GM18867 (cell line): ENCODE measurements at regions not wholly inside any gene's neighbourhood (a gene's known extent, or its start where the extent isn't known, plus 50 kb on each side); places are given as distances from the start of the nearest gene placed in this dataset.
"Not testable (repeated sequence)": the region's sequence is repeated elsewhere in the genome, so short reads cannot be mapped to it uniquely, and the experiment has no call there.

Experiments used
- ATAC-seq: cut with Tn5 transposase; IDR thresholded peaks from one replicate; pipeline ENCODE4 v1.9.1; 2021; ENCODE audit warnings: mild to moderate bottlenecking, moderate library complexity; ENCODE audit not compliant: unreplicated experiment

DNA sequence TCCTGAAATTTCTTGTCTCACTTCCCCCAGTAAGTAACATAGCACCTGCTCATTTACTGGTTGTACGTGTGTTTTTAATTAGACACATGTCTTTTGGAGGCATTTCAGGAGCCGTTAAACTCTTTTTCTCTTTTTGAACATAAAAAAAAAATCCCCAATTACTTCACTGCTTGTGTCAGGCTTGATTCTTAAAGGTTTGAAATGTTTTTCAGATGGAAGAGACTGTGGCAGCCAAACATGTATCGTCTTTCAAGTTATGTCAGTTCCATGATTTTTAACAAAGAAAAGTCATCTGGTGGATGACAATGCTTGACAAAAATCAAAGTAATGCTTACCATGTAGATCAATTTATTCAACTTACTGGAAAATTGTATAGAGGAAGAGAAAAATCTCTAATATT lies 585.8 kb downstream of the GATA3 start:
- ATAC-seq = no peak

DNA sequence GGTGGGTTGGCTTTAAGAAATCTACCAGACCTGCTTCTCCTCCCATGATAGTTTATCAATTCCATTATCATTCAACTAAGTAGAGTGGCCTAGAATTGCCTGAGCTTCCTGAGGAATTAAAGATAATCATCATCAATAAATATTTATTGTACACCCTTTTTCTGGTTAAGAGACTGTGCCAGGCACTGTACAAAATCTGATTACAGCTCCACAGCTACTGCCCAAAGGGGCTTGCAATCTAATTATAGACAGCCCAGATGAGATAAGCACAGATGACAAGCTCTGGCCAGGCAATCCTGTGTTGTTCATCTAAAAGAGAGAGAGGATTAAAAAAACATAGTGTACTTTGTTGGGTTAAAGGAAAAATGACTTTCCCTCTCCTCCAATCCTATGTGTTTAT lies 586.4 kb downstream of the GATA3 start:
- ATAC-seq = no peak

DNA sequence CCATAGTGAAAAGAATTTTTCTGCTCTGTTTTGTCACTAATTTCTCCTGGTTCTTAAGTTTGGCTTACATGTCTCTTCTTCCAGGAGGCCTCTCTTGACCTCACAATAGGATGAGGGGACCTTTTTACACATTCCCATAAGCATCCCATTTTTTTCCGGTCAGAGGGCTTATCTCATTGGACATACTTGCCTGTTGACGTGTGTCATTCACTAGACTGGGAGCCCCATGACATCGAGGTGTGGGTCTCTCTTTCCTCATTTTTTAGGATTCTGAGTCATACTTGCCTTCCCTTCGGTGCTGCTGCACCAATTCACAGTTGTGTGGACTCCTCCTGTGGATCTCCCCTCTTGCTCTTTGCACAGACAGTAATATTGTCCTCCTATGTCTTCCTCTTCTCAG lies 601.8 kb downstream of the GATA3 start:
- ATAC-seq = no peak

DNA sequence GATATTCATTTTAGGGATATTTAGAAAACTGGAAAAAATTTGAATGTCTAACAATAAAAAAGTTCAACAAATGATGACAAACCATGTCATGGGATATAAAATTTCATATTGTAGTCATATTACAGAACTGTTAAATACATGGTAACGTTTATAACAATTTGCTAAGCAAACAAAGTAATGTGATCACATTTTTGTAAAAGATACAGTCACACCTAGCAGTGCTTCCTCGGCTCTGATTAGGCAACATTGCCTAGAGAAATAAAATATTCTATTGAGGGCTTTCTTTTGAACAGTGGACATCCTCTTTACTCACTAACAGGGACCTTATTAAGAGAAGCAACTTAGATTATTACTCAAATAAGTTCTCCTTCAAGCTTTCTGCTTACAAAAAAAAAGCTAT lies 605.5 kb downstream of the GATA3 start:
- no peak for ATAC-seq

DNA sequence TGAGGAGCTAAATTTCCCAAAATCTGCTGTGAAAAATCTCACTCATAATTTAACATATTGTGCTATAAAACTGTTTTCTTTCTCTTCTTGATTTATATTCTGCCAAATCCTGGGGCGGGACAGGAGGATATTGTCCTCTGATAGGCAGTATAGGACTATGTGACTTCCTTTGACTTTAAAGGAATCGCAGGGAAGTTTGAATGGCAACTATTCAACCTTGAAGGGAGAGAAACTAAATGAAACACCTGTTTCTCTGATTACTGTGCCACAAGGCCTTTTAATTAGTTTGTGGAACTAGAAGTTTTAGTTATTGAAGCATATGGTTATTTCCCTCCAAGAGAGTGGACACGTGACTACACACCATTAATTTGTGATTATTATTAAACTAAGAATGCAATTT lies 607.4 kb downstream of the GATA3 start:
- no peak for ATAC-seq

DNA sequence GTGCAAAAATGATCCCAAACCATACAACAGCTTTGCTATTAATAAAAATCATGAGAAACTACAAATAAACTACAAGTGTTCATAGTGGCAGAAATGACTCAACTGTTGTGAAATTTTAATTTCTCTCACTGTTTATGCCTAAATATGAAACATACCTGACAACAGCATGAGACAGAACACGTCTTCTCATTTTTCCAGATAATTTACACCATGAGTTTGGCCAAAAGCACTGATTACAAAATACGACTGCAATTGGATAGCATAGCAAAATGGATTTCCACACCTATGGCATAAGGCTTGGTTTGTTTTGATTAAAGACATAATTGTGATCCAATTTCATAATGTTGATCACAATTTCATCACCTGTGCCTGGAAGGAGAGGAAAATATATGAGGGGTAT lies 608.6 kb downstream of the GATA3 start:
- ATAC-seq = no peak

DNA sequence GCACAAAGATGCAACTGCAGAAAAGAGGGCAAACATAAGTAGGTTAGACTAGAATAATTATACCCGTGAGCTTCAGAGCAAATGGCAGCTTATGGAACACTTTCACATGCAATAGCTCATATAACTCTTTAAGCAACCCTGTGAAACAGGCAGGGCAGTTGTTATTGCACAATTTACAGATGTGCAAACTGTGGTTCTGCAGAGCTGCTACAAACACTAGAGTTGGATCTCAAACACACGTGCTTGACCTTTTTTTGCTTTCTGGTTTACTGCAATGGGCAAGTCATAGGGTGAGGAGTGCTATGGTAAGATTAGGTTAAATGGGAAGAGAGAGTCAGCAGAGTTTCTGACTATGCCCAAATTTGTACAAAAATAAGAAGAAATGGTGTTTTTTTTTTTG lies 610.8 kb downstream of the GATA3 start:
- ATAC-seq = no peak

DNA sequence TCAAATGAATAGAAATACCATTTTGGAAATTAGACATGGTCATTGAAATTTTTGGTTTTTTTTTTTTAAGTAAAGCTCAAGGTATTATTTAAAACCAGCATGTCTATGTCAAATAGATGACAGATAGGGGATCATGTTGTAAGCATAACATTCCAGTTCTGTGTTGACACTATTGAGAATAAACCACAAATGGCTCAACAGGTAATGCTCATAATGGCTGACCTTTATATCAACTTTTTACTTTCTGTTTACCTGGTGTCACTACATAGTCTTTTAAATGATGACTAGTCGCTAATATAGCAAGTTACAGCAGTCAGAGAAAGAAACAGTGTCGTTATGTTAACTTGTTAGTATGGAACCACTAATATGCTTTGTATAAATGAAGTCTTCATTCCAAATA lies 616.0 kb downstream of the GATA3 start:
- ATAC-seq = no peak

DNA sequence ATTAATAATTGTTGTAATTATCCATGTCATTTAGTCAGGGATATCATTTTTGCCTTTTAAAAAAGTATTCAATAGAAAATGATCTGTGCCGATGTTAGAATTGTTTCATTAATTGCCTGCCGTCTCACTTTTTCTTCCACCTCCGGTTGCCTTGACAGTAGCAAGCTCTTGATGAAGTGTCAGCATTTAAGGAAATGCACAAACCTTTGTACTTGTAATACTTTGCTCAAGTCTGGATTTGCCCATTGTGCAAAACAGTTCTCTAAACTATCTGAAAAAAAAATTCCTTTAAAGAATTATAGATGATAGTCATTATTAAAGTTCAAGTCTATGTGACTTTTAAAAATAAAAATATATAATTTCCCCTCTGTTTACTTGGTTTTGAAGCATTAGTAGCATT lies 619.7 kb downstream of the GATA3 start:
- ATAC-seq = no peak

DNA sequence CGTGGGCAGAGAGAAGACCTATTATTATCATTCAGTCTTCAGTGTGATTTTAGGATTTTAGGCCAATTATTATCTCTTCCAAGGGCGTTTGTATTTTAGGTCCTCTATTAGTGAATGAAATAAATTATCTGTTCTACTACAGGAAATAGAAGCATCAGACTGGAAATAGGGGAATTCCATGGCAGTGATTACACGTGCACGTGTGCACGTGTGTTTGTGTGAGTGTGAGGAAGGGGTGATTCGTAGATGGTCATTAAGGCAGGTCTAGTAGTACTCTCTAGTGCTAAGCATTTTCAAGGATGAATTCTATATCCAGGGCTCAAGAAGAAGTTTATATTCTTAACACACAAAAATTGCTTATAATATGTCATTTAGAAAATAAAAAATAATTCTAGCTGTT lies 623.2 kb downstream of the GATA3 start:
- no peak for ATAC-seq

DNA sequence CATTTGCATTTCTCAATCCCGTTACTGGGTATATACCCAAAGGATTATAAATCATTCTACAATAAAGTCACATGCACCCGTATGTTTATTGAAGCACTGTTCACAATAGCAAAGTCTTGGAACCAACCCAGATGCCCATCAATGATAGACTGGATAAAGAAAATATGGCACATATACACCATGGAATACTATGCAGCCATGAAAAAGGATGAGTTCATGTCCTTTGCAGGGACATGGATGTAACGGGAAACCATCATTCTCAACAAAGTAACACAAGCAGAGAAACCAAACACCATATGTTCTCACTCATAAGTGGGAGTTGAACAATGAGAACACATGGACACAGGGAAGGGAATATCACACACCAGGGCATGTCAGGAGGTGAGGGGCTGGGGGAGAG lies 630.4 kb downstream of the GATA3 start:
- ATAC-seq = not testable (repeated sequence)

DNA sequence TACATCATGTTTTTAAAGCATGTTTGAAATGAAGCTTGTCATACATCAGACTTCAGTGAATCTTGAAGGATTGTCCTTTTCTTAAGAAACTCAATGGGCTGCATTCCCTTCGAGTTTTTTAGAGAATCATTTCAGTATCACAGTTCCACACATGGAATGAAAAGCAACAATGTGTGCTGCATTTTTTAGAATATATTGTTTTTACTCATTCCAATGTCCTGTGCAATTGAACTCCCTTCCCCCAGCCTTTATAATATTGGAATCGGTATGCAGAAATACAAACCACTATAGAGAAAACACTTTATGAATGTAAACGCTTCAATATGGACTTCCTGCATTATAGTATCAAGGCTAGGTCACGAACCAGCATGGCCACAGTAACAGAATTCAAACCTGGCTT lies 634.4 kb downstream of the GATA3 start:
- ATAC-seq = no peak

DNA sequence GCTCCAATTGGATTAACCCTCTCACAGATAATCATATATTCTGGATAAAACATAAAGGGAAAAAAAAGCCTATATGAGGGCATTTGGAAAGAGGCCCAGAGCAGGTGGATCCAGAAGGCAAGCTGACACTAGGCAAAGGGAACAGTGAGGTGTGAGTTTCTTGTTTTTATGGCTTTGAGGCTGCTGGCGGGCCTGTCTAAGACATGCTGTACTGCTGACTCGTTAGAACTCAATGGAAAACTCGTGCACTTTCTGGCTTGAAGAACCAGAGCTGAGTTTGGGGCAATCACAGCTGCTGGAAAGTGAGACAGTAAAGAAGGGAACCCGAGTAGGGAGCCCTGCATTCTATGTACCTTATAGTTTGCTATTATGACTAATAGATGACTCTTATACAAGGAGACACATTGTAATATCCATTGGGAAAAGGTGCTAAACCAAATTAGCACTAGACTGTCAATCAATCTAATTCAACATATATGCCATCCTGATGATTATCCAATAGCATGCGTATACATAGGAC lies 637.1 kb downstream of the GATA3 start:
- no peak for ATAC-seq

DNA sequence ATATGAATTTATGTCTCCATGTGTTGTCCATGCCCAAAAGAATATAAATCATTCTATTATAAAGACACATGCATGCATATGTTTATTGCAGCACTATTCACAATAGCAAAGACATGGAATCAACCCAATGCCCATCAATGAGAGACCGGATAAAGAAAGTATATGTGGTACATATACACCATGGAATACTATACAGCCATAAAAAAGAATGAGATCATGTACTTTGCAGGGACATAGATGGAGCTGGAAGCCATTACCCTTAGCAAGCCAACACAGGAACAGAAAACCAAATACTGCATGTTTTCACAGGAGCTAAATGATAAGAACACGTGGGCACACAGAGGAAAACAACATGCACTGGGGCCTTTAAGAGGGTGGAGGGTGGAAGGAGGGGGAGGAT lies 639.1 kb downstream of the GATA3 start:
- not testable (repeated sequence) for ATAC-seq

DNA sequence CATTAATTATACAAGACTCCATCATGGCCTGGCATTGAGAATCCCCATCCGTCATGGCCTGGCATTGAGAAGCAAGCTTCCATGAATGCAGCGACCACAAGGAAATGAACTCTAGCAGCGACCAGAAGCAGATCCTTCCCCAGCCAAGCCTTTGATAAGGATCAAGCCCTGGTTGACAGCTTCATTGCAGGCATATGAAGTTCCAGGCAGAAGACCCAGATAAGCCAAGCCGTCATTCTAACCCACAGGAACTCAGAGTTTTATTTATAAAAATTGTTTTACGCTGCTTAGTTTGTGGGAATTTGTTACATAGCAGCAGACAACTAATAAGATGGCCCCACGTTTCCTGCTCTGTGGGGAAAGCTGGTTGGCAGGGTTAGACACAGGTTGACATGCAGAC lies 642.3 kb downstream of the GATA3 start:
- ATAC-seq = no peak

DNA sequence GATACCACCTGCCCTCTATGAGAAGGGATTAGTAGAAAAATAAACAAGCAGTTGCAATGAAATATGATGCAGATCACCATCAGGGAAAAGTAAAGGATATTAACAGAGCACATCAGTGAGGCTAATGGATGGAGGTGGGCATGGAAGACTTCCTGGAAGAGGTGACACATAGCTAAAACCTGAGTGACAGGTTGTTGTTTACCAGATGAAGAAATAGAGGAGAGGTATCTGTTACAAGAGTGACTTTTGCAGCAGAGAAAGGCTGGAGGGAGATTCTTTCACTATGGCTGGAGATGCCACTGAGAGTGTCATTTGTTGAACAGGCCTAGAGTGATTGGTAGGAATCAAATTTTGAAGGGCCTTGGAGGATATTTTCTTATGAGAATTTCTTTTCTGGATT lies 646.2 kb downstream of the GATA3 start:
- no peak for ATAC-seq

DNA sequence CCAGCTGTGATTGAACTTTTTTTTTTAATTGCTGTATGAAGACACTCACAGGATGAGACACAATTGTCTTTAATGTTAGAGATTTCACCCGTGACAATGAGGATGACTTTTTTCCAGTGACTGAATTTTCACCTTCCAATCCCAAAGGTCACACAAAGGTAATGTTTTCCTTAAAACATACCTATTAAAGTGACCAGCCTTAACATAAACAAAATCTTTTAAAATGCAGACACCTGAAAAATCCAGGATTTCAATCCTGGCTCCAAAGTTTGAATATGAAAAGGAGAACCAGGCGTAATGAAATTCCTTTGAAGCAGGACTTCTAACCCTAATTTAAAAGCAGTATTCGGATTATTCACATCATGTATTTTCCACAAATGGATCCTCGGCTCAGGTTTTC lies 647.7 kb downstream of the GATA3 start:
- ATAC-seq = no peak

DNA sequence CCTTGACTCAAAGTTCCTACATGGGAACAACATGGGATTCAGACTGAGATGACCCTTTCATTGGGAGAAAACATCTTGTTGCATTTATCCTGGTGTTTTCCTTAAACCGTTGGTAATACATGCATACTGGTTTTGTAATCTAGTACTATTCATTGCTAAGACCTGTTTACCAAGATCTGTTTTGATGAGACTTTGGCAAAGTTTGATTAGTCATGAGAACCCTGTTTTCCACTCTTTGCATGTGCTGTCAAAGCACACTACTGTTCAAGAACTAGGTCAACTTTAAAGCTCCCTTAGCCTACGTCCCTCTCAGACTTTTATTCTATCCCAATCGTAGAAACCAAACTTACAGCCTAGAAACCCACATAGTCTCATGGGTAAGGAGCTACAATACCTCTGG lies 650.9 kb downstream of the GATA3 start:
- ATAC-seq = no peak

DNA sequence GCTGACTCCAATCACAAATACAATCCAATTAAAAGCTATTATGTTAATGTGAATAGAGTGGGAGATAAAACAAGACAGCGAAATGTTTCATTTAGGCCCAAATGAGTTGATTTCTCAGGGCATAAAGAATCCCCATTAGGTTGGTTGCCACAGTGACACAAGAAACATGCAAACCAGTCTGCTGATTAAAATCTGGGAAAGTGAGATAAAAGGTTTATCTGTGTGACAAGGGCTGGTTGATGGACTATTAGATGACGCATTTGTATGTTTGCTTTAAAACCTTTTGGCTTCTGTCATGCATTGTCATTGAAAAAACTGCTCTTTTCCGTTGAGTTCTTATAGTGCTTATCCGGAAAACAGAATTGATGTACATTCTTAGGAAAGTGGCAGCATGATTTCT lies 658.2 kb downstream of the GATA3 start:
- ATAC-seq = no peak

DNA sequence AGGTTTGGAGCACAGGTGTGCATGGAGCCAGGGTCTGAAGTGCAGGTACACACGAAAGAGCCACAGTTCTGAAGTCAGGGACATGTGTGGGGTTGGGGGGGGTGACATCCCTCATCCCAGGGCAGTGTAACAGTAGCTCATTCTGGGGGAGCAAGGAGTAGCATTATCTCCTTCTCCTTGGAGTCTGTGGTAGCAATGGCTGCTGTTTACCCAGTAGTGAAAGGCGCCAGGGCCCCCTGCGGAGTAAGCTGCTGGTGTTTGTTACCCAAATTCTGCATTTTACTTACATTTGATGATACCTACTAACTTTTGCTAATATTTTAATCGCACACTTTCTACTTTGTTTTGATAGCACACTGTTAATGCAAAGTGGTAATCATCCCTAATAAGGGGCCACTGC lies 665.5 kb downstream of the GATA3 start:
- ATAC-seq = no peak

DNA sequence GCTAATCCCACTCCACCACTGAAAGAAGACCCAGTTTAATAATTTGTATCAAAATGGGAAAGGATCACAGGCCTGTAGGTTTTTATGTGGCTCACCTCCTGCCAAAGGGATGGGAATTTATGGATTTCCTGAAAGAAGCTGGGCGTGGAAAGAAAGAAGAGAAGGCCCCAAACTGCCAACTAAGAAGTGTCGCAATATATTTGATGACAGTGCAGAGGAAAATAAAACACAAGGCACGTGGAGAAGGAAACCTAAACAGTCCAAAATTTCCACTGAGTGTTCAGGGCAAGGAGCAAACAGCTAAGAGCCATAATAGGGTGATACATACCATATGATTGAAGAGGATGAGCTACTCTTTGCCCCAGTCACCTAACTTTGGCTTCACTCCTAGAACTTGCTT lies 667.2 kb downstream of the GATA3 start:
- ATAC-seq = no peak

DNA sequence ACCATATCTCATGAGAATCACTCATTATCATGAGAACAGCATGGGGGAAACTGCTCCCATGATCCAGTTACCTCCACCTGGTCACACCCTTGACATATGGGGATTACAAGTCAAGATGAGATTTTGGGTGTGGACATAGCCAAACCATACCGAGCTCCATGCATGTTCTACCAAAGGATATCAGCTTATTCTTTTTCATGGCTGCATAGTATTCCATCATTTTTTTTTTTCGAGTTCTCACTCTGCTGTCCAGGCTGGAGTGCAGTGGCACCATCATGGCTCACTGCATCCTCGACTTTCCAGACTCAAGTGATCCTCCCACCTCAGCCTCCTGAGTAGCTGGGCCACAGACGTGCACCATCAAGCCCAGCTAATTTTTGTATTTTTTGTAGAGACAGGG lies 668.3 kb downstream of the GATA3 start:
- ATAC-seq = no peak

DNA sequence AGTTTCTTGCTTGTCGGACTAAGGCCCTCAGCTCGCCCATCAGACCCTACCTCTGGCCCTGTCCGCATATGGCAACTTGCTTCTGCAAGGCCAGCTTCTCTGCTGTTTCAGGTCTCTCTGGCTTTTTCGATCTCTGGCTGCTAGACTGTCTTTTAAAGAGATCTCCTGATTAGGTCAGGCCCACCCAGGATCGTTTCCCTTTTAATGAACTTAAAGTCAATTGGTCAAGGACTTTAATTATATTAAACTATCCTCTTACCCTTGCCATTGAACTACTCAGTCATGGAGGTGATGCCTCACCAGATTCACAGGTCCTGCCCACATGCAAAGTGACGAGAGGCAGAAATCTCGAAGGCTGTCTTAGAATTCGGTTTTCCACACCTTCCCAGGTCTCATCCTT lies 670.9 kb downstream of the GATA3 start:
- no peak for ATAC-seq
